Pancreas (tissue), 10 donors: ENCODE measurements at regions not wholly inside any gene's neighbourhood (a gene's known extent, or its start where the extent isn't known, plus 50 kb on each side); places are given as distances from the start of the nearest gene placed in this dataset.
"Not testable (repeated sequence)": the region's sequence is repeated elsewhere in the genome, so short reads cannot be mapped to it uniquely, and the experiment has no call there.

ENCODE experiments used
- ATAC-seq, 4 donors: fragments of 200-7000 bp; cut with Tn5 transposase; one replicate each; pipeline versions ENCODE4 v1.8.0 to v1.9.1; 2020; ENCODE audit warnings: mild to moderate bottlenecking in 4 of 4, moderate library complexity in 4 of 4
- DNase-seq, 6 donors: peaks; one replicate each; pipeline ENCODE4 v3.0.0-alpha.2; 2020
- FAIRE-seq: peaks from 2 replicates; lab custom pipeline; 2012; peaks lifted over from hg19 to GRCh38; lab: Jason Lieb, UNC
- H3K27ac ChIP-seq, 4 donors: fragments of 200-600 bp; sonication (generic); 1 replicate in 3 of 4; 2 replicates in 1 of 4; pipeline versions ENCODE4 v1.5.0 to v1.8.0; 2020
- H3K27me3 ChIP-seq, 4 donors: fragments of 200-600 bp; one replicate each; pipeline ENCODE4 v1.8.0; 2021
- H3K36me3 ChIP-seq, 3 donors: fragments of 200-600 bp; sonication (generic) in 1 of 3; one replicate each; pipeline versions ENCODE4 v1.5.0 to v1.8.0; 2020 to 2021
- H3K4me1 ChIP-seq, 3 donors: fragments of 200-600 bp; one replicate each; pipeline ENCODE4 v1.8.0; 2021
- H3K4me3 ChIP-seq, 4 donors: fragments of 200-600 bp; sonication (generic) in 2 of 4; one replicate each; pipeline versions ENCODE4 v1.5.0 to v1.8.0; 2020 to 2021
- H3K9me3 ChIP-seq, 4 donors: fragments of 200-600 bp; one replicate each; pipeline ENCODE4 v1.8.0; 2021
- WGBS, 2 donors: extraction: QIAGEN DNeasy Blood & Tissue Kit; methylation state at CpG; one replicate each; pipeline ENCODE4 v1.1.7; 2013; 5-methylcytosine and 5-hydroxymethylcytosine counted together
- intact Hi-C, 3 donors: fragments of 100-400 bp; cut with DNase I; formaldehyde crosslinking; loops; one replicate each; pipeline versions ENCODE4 v1.11.1 to v1.14.2; 2022
- TF ChIP-seq, protein P1 (sequence below), 4 donors: fragments of 200-600 bp; sonication (generic) in 3 of 4; IDR thresholded peaks; one replicate each; pipeline versions ENCODE4 v1.5.0 to v1.8.0; 2021; ENCODE audit warnings: antibody characterized with exemption in 4 of 4
- donor health status: healthy with polysubstance abuse.
- donor health status: DM: no; HTN: no; CAD: no; lungs with moderate emphysema.
- donor health status: DM: no; HTN: no; CAD: no.
- donor health status: control.
- donor health status: control.
- donor health status: Bipolar disorder and iron deficiency.
- donor health status: DM: yes; HTN: yes; CAD: no.
- donor health status: DM: no; HTN: no; CAD: no.
- donor health status: DM: no; HTN: no; CAD: no.
- donor health status: DM: yes; HTN: yes; CAD: no.

- intact Hi-C loops, result no loop called here
- Histone ChIP-seq H3K9me3 (no peaks in the 10 kb centered on the region), H3K27me3 (peaks cover 0 to 4% (median 0%) of the 10 kb centered on the region in 4 donors), H3K36me3 (no peaks in the 10 kb centered on the region), H3K4me1 (no peaks in the 10 kb centered on the region), H3K4me3 (no peak overlapping the region), H3K27ac (no peak overlapping the region)
- no peak for FAIRE-seq
- DNase-seq, result no peak
- TF ChIP-seq, protein P1, sequence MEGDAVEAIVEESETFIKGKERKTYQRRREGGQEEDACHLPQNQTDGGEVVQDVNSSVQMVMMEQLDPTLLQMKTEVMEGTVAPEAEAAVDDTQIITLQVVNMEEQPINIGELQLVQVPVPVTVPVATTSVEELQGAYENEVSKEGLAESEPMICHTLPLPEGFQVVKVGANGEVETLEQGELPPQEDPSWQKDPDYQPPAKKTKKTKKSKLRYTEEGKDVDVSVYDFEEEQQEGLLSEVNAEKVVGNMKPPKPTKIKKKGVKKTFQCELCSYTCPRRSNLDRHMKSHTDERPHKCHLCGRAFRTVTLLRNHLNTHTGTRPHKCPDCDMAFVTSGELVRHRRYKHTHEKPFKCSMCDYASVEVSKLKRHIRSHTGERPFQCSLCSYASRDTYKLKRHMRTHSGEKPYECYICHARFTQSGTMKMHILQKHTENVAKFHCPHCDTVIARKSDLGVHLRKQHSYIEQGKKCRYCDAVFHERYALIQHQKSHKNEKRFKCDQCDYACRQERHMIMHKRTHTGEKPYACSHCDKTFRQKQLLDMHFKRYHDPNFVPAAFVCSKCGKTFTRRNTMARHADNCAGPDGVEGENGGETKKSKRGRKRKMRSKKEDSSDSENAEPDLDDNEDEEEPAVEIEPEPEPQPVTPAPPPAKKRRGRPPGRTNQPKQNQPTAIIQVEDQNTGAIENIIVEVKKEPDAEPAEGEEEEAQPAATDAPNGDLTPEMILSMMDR (IDR thresholded peaks at IDR 0.05), result no peak
- no peak for ATAC-seq
- 78 to 81% methylated on average over 1 of the region's 1 CpG for WGBS, 2 donors
Measured at GRCh38 chr2:45102141-45102540, 92.9 kb upstream of the SIX2 start.

DNA sequence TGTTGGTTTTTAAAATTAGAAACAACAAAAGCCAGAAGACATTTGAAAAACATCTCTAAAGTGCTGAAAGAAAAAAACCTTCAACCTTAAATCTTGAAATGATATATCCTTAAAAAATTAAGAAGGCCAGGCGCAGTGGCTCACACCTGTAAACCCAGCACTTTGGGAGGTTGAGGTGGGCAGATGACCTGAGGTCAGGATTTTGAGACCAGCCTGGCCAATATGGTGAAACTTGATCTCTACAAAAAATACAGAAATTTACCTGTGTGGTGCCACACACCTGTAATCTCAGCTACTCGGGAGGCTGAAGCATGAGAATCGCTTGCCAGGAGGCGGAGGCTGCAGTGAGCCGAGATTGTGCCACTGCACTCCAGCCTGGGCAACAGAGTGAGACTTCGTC lies 87.7 kb upstream of the SIX2 start:
- intact Hi-C loops, result no loop called here
- TF ChIP-seq, protein P1 (IDR thresholded peaks at IDR 0.05), result no peak
- Histone ChIP-seq H3K36me3 (no peaks in the 10 kb centered on the region), H3K4me3 (no peak overlapping the region), H3K27me3 (peaks cover 0 to 4% (median 0%) of the 10 kb centered on the region in 4 donors), H3K9me3 (peaks cover 0 to 2% (median 0%) of the 10 kb centered on the region in 4 donors), H3K4me1 (no peaks in the 10 kb centered on the region), H3K27ac (no peak overlapping the region)
- DNase-seq (no peak), ATAC-seq (no peak), FAIRE-seq (no peak)
- WGBS, 2 donors, result 88 to 95% methylated on average over 6 of the region's 6 CpGs

- FAIRE-seq, H3K36me3 ChIP-seq, H3K27ac ChIP-seq, H3K4me1 ChIP-seq, ATAC-seq, H3K27me3 ChIP-seq, H3K9me3 ChIP-seq, DNase-seq, intact Hi-C loops, H3K4me3 ChIP-seq: not testable (repeated sequence)
- 87 to 92% methylated on average over 10 of the region's 10 CpGs for WGBS, 2 donors
Measured at GRCh38 chr2:45096038-45096437, 86.8 kb upstream of the SIX2 start.

DNA sequence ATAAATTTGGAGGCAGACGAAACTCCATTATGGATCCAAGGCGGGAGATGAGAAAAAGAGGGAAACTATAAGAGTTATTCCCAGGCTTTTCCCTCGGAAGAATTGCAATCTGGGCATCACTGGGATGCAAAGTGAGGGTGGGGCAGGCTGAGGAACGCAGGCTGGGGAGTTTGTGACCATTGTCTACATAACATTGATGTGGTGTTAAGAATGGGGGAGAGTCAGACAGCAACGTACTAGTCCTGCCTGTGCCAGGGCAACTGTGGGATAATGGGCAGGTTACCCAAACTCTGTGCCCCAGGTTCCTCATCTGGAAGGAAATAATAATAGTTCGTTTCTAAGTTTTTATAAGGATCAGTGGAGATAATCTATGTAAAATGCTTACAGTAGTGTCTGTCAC lies 84.4 kb upstream of the SIX2 start:
- Histone ChIP-seq H3K4me3 (no peak overlapping the region), H3K36me3 (no peaks in the 10 kb centered on the region), H3K27me3 (no peaks in the 10 kb centered on the region), H3K9me3 (peaks cover 0 to 2% (median 0%) of the 10 kb centered on the region in 4 donors), H3K27ac (no peak overlapping the region), H3K4me1 (no peaks in the 10 kb centered on the region)
- DNase-seq, result no peak
- no peak for FAIRE-seq
- 63 to 65% methylated on average over 6 of the region's 6 CpGs for WGBS, 2 donors
- no peak for ATAC-seq
- intact Hi-C loops, result loop anchor here in 1 of 3 donors (5.0 kb wide), 1 partner anchor 176 kb away; no protein-coding TSS in a partner anchor
- TF ChIP-seq, protein P1 (IDR thresholded peaks at IDR 0.05), result no peak

DNA sequence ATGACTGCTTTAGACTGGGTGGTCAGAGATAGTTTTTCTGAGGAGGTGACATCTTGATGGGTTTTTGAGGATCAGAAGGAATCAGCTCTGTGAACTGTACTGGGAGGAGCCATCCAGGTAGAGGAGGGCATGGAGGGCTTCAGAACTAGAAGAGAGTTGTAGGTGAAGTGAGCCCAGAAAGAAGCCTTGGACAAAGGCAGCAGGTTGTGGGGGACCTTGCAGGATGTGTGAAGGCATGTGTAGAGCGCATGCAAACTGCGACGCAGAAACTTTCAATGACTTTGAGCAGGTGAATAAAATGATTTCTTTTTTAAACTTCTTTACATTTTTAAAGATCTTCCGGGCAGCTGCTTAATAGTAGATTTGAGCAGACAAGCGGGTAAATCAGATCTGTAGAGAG lies 83.9 kb upstream of the SIX2 start:
- DNase-seq, result no peak
- Histone ChIP-seq H3K4me1 (no peaks in the 10 kb centered on the region), H3K27ac (no peak overlapping the region), H3K27me3 (no peaks in the 10 kb centered on the region), H3K4me3 (no peak overlapping the region), H3K9me3 (peaks cover 0 to 2% (median 0%) of the 10 kb centered on the region in 4 donors), H3K36me3 (no peaks in the 10 kb centered on the region)
- WGBS, 2 donors, result 94 to 97% methylated on average over 5 of the region's 5 CpGs
- FAIRE-seq, result no peak
- no peak for ATAC-seq
- TF ChIP-seq, protein P1 (IDR thresholded peaks at IDR 0.05), result no peak
- intact Hi-C loops, result loop anchor here in 1 of 3 donors (5.0 kb wide), 1 partner anchor 176 kb away; no protein-coding TSS in a partner anchor
